ENCODE measurements at regions not wholly inside any gene's neighbourhood (a gene's known extent, or its start where the extent isn't known, plus 50 kb on each side); places are given as distances from the start of the nearest gene placed in this dataset.

GRCh38 chr7:136667584-136667983 is 200.9 kb upstream of the CHRM2 start:
- DNase-seq (ENCODE audit: low read depth) = no peak
- no peak for TF ChIP-seq CTCF (conservative IDR thresholded peaks at IDR 0.05; ENCODE audit: low read depth, low read length)

GRCh38 chr7:136665878-136666509 is 202.5 kb upstream of the CHRM2 start:
- no peak overlapping the region for H3K4me3 ChIP-seq (ENCODE audit: low read depth, low read length)
- TF ChIP-seq CTCF (conservative IDR thresholded peaks at IDR 0.05; ENCODE audit: low read depth, low read length) = no peak
- DNase-seq (ENCODE audit: low read depth) = no peak

More at GRCh38 chr7:136667584-136667983, 200.9 kb upstream of the CHRM2 start:
- H3K4me3 ChIP-seq (ENCODE audit: low read depth, low read length) = no peak overlapping the region

GRCh38 chr7:136664537-136664936 is 203.9 kb upstream of the CHRM2 start:
- no peak for DNase-seq (ENCODE audit: low read depth)
- H3K4me3 ChIP-seq (ENCODE audit: low read depth, low read length) = no peak overlapping the region
- TF ChIP-seq CTCF (conservative IDR thresholded peaks at IDR 0.05; ENCODE audit: low read depth, low read length) = no peak

GRCh38 chr7:136657482-136657921 is 210.9 kb upstream of the CHRM2 start:
- TF ChIP-seq CTCF (conservative IDR thresholded peaks at IDR 0.05; ENCODE audit: low read depth, low read length) = no peak
- no peak overlapping the region for H3K4me3 ChIP-seq (ENCODE audit: low read depth, low read length)
- DNase-seq (ENCODE audit: low read depth) = no peak

- DNase-seq (ENCODE audit: low read depth) = no peak
- no peak for TF ChIP-seq CTCF (conservative IDR thresholded peaks at IDR 0.05; ENCODE audit: low read depth, low read length)
These were observed 211.9 kb upstream of the CHRM2 start for GRCh38 chr7:136656516-136656915.

GRCh38 chr7:136655414-136655813 is 213.0 kb upstream of the CHRM2 start:
- TF ChIP-seq CTCF (conservative IDR thresholded peaks at IDR 0.05; ENCODE audit: low read depth, low read length) = no peak
- H3K4me3 ChIP-seq (ENCODE audit: low read depth, low read length) = no peak overlapping the region
- DNase-seq (ENCODE audit: low read depth) = no peak

More at GRCh38 chr7:136656516-136656915, 211.9 kb upstream of the CHRM2 start:
- H3K4me3 ChIP-seq (ENCODE audit: low read depth, low read length) = no peak overlapping the region

- TF ChIP-seq CTCF (conservative IDR thresholded peaks at IDR 0.05; ENCODE audit: low read depth, low read length) = no peak
- peak; percentile 9 for DNase-seq (ENCODE audit: low read depth)
- no peak overlapping the region for H3K4me3 ChIP-seq (ENCODE audit: low read depth, low read length)
These were observed 214.0 kb upstream of the CHRM2 start for GRCh38 chr7:136654406-136654805.
